Adrenal gland (tissue), 9 donors: ENCODE measurements at regions not wholly inside any gene's neighbourhood (a gene's known extent, or its start where the extent isn't known, plus 50 kb on each side); places are given as distances from the start of the nearest gene placed in this dataset.

Experiments
- DNase-seq, 7 donors: peaks; one replicate each; pipeline ENCODE4 v3.0.0-alpha.2; 2019 to 2020
- H3K27ac ChIP-seq, 5 donors: fragments of 200-600 bp; sonication (generic) in 4 of 5; 1 replicate in 3 of 5; 2 replicates in 2 of 5; pipeline versions ENCODE4 v1.5.1 to v1.8.0; 2016 to 2020; ENCODE audit warnings: mild to moderate bottlenecking in 1 of 5
- H3K27me3 ChIP-seq: fragments of 200-600 bp; 2 replicates; pipeline ENCODE4 v1.8.0; 2021
- H3K36me3 ChIP-seq, 2 donors: fragments of 200-600 bp; replicated peaks in 1 of 2; 1 replicate in 1 of 2; 2 replicates in 1 of 2; pipeline versions ENCODE4 v1.5.1 to v1.8.0; 2018 to 2022
- H3K4me1 ChIP-seq, 2 donors: fragments of 200-600 bp; replicated peaks in 1 of 2; 1 replicate in 1 of 2; 2 replicates in 1 of 2; pipeline versions ENCODE4 v1.5.1 to v1.8.0; 2018 to 2021
- H3K4me3 ChIP-seq, 4 donors: fragments of 200-600 bp; sonication (generic) in 3 of 4; one replicate each; pipeline ENCODE4 v1.5.1; 2016 to 2018
- H3K9me3 ChIP-seq, 3 donors: fragments of 200-600 bp; sonication (generic) in 1 of 3; replicated peaks in 1 of 3; 1 replicate in 2 of 3; 2 replicates in 1 of 3; pipeline versions ENCODE4 v1.5.1 to v1.8.0; 2016 to 2021
- CTCF ChIP-seq, 6 experiments: fragments of 450-650 bp in 4 of 6; fragments of 200-600 bp in 2 of 6; sonication (generic) in 1 of 6; IDR thresholded peaks; 1 replicate in 5 of 6; 2 replicates in 1 of 6; pipeline versions ENCODE4 v1.5.1 to v1.8.0; 2016 to 2021; ENCODE audit warnings: antibody characterized with exemption in 6 of 6, mild to moderate bottlenecking in 2 of 6, moderate library complexity in 1 of 6
- POLR2A ChIP-seq, 2 donors: fragments of 450-650 bp; IDR thresholded peaks; one replicate each; pipeline ENCODE4 v1.6.1; 2017; ENCODE audit warnings: antibody characterized with exemption in 2 of 2, mild to moderate bottlenecking in 2 of 2, moderate library complexity in 1 of 2
- WGBS, 4 donors: extraction: QIAGEN DNeasy Blood & Tissue Kit in 2 of 4; methylation state at CpG; one replicate each; pipeline versions ENCODE4 v1.1.5 to v1.1.7; 2013 to 2017; 5-methylcytosine and 5-hydroxymethylcytosine counted together
- intact Hi-C, 2 donors: fragments of 100-400 bp; cut with DNase I; formaldehyde crosslinking; loops; one replicate each; pipeline versions ENCODE4 v1.14.1 to v1.15.0; 2022 to 2023
- donor health status: healthy with polysubstance abuse.
- donor health status: Bipolar disorder and iron deficiency.
- donor health status: DM: yes; HTN: yes; CAD: no.
- donor health status: DM: no; HTN: no; CAD: no.
- donor health status: DM: no; HTN: no; CAD: no.

DNA sequence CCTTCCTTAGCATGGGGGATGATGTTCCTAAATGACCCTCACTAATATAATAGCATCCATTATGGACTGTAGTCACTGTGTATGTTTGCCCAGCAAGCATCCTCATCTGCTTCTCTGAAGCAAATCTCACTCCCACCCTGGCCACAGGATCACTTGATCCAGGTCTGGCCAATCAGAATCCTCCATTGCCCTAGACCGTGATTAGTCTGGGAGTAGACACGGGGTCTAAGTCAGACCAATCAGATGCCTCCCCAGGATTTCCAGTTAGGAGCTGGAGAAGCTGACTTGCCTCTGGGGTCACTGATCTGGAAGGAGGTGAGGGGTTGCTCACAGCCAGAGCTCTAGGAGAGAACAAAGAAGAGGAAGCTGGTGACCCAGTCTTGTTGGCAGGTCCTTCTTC is 153.9 kb downstream of the DHX35 start:
- no peak overlapping the region for H3K4me3 ChIP-seq
- intact Hi-C loops = loop anchor here in 1 of 2 donors (10.0 kb wide), 1 partner anchor 759 kb away; no protein-coding TSS in a partner anchor
- peaks cover 0 to 8% of the 10 kb centered on the region in 2 donors for H3K4me1 ChIP-seq
- no peak for TF ChIP-seq CTCF (IDR thresholded peaks at IDR 0.05)
- H3K36me3 ChIP-seq = no peaks in the 10 kb centered on the region
- H3K27ac ChIP-seq = no peak overlapping the region
- 83 to 100% (median 95%) methylated on average over 2 of the region's 2 CpGs for WGBS, 4 donors
- H3K27me3 ChIP-seq = no peaks in the 10 kb centered on the region
- no peak for DNase-seq
- peaks cover 0 to 4% (median 0%) of the 10 kb centered on the region in 3 donors for H3K9me3 ChIP-seq

DNA sequence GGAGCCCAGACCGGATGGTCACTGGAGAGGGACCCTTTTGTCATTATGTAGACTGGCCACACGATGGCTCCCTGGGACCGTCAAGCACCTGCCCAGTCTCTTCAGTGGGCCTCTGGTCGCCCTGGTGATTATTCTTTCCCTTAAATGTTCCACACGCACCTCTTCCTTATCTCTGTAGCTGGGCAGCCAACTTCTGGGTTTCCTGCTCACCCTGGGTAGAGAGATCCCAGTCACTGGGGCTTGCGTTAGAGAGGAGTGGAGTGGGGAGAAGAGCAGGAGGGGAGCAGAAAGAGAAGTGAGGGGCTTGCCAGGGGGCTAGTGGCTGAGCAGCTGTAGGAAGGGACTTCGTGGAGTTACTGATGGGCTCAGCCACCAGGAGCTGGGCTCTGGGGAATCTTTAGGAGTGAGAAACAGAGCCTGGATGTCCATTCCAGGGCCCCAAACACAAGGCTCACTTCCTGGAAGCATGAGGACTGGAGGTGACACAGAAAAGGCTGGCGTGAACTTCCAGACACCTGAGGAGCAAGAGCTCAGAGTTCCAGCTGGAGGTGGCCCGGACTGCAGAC is 150.1 kb downstream of the DHX35 start:
- Histone ChIP-seq H3K27me3 (peaks cover 3% of the 10 kb centered on the region), H3K9me3 (no peaks in the 10 kb centered on the region), H3K27ac (no peak overlapping the region), H3K4me3 (no peak overlapping the region), H3K4me1 (peaks cover 6 to 8% of the 10 kb centered on the region in 2 donors), H3K36me3 (no peaks in the 10 kb centered on the region)
- TF ChIP-seq CTCF (IDR thresholded peaks at IDR 0.05) (peak; percentile 39 to 83 (median 66)), POLR2A (IDR thresholded peaks at IDR 0.05) (no peak)
- peak; percentile 38 to 88 (median 63) for DNase-seq
- intact Hi-C loops = loop anchor here in 1 of 2 donors (5.0 to 10.0 kb wide), 2 partner anchors 155 to 763 kb away; no protein-coding TSS in a partner anchor
- 30 to 35% (median 32%) methylated on average over 7 to 9 of the region's 9 CpGs for WGBS, 4 donors

GRCh38 chr20:39111359-39112177 is 149.4 kb downstream of the DHX35 start:
- no peak overlapping the region for H3K4me3 ChIP-seq
- intact Hi-C loops = loop anchor here in 1 of 2 donors (5.0 to 10.0 kb wide), 2 partner anchors 156 to 763 kb away; no protein-coding TSS in a partner anchor
- no peak overlapping the region for H3K27ac ChIP-seq
- no peaks in the 10 kb centered on the region for H3K9me3 ChIP-seq
- peaks cover 3% of the 10 kb centered on the region for H3K27me3 ChIP-seq
- TF ChIP-seq CTCF (IDR thresholded peaks at IDR 0.05) (no peak), POLR2A (IDR thresholded peaks at IDR 0.05) (no peak)
- peaks cover 6 to 8% of the 10 kb centered on the region in 2 donors for H3K4me1 ChIP-seq
- DNase-seq = no peak
- H3K36me3 ChIP-seq = no peaks in the 10 kb centered on the region
- 16 to 22% (median 20%) methylated on average over 4 of the region's 4 CpGs for WGBS, 4 donors

- Histone ChIP-seq H3K36me3 (no peaks in the 10 kb centered on the region), H3K4me1 (peaks cover 6 to 8% of the 10 kb centered on the region in 2 donors), H3K27ac (no peak overlapping the region), H3K9me3 (no peaks in the 10 kb centered on the region), H3K4me3 (no peak overlapping the region), H3K27me3 (peaks cover 3% of the 10 kb centered on the region)
- TF ChIP-seq POLR2A (IDR thresholded peaks at IDR 0.05) (no peak), CTCF (IDR thresholded peaks at IDR 0.05) (no peak)
- intact Hi-C loops = loop anchor here in 1 of 2 donors (5.0 to 10.0 kb wide), 2 partner anchors 157 to 764 kb away; no protein-coding TSS in a partner anchor
- no peak for DNase-seq
These were observed 148.6 kb downstream of the DHX35 start for GRCh38 chr20:39110819-39111136.
